ENCODE measurements at regions not wholly inside any gene's neighbourhood (a gene's known extent, or its start where the extent isn't known, plus 50 kb on each side); places are given as distances from the start of the nearest gene placed in this dataset.

GRCh38 chr13:40076765-40077362, 421.4 kb downstream of the COG6 start:
- peak; percentile 49 for DNase-seq (ENCODE audit: low read depth)

GRCh38 chr13:40077396-40078027, 422.1 kb downstream of the COG6 start:
- peak; percentile 50 for DNase-seq (ENCODE audit: low read depth)

GRCh38 chr13:40079721-40080120, 424.3 kb downstream of the COG6 start:
- DNase-seq (ENCODE audit: low read depth), result no peak

GRCh38 chr13:40080676-40081075, 425.2 kb downstream of the COG6 start:
- DNase-seq (ENCODE audit: low read depth), result no peak

- peak; percentile 58 for DNase-seq (ENCODE audit: low read depth)
Measured at GRCh38 chr13:40082639-40083038, 427.2 kb downstream of the COG6 start.

- no peak for DNase-seq (ENCODE audit: low read depth)
Measured at GRCh38 chr13:40083841-40084240, 428.4 kb downstream of the COG6 start.

- DNase-seq (ENCODE audit: low read depth), result no peak
Measured at GRCh38 chr13:40084934-40085333, 429.5 kb downstream of the COG6 start.

GRCh38 chr13:40087091-40088002, 431.9 kb downstream of the COG6 start:
- DNase-seq (ENCODE audit: low read depth), result peak; percentile 90

- DNase-seq (ENCODE audit: low read depth), result peak; percentile 98
Measured at GRCh38 chr13:40094056-40094455, 438.6 kb downstream of the COG6 start.

- no peak for DNase-seq (ENCODE audit: low read depth)
Measured at GRCh38 chr13:40095695-40096356, 440.4 kb downstream of the COG6 start.

- no peak for DNase-seq (ENCODE audit: low read depth)
Measured at GRCh38 chr13:40096357-40096901, 441.0 kb downstream of the COG6 start.

GRCh38 chr13:40098246-40098645, 442.8 kb downstream of the COG6 start:
- no peak for DNase-seq (ENCODE audit: low read depth)

GRCh38 chr13:40101708-40102359, 446.4 kb downstream of the COG6 start:
- DNase-seq (ENCODE audit: low read depth), result peak; percentile 51

GRCh38 chr13:40102360-40102727, 446.9 kb downstream of the COG6 start:
- no peak for DNase-seq (ENCODE audit: low read depth)

- DNase-seq (ENCODE audit: low read depth), result peak; percentile 97
Measured at GRCh38 chr13:40102854-40103253, 447.4 kb downstream of the COG6 start.

GRCh38 chr13:40103864-40104263, 448.4 kb downstream of the COG6 start:
- DNase-seq (ENCODE audit: low read depth), result no peak

GRCh38 chr13:40105231-40105630, 449.8 kb downstream of the COG6 start:
- DNase-seq (ENCODE audit: low read depth), result no peak

- DNase-seq (ENCODE audit: low read depth), result peak; percentile 96
Measured at GRCh38 chr13:40109351-40109844, 453.9 kb downstream of the COG6 start.

- DNase-seq (ENCODE audit: low read depth), result peak; percentile 97
Measured at GRCh38 chr13:40113643-40114304, 458.3 kb downstream of the COG6 start.

- DNase-seq (ENCODE audit: low read depth), result no peak
Measured at GRCh38 chr13:40114305-40114896, 458.9 kb downstream of the COG6 start.

All from renal cortical epithelial cell (primary cell).